Transverse colon (tissue), 4 donors: ENCODE measurements at regions not wholly inside any gene's neighbourhood (a gene's known extent, or its start where the extent isn't known, plus 50 kb on each side); places are given as distances from the start of the nearest gene placed in this dataset.

Experiments used
- EP300 ChIP-seq: sonication (generic); formaldehyde crosslinking; IDR thresholded peaks from one replicate; pipeline ENCODE4 v1.6.1; 2017; ENCODE audit warnings: antibody characterized with exemption, low read depth
- POLR2A ChIP-seq: fragments of 450-650 bp; IDR thresholded peaks from one replicate; pipeline ENCODE4 v1.6.1; 2016; ENCODE audit warnings: antibody characterized with exemption, mild to moderate bottlenecking, moderate library complexity
- POLR2AphosphoS5 ChIP-seq, 3 donors: sonication (generic); formaldehyde crosslinking; IDR thresholded peaks; one replicate each; pipeline ENCODE4 v1.6.1; 2016; ENCODE audit warnings: antibody characterized with exemption in 3 of 3
- TF ChIP-seq, protein P1 (sequence below), 5 experiments: fragments of 200-600 bp in 3 of 5; fragments of 450-650 bp in 2 of 5; sonication (generic) in 3 of 5; IDR thresholded peaks; 1 replicate in 2 of 5; 2 replicates in 3 of 5; pipeline ENCODE4 v1.5.1; 2016 to 2017; ENCODE audit warnings: antibody characterized with exemption in 5 of 5, inconsistent platforms in 3 of 5, mild to moderate bottlenecking in 2 of 5, moderate library complexity in 1 of 5

GRCh38 chr20:61163031-61163430 is 89.0 kb upstream of the CDH4 start:
- TF ChIP-seq POLR2A = no peak
- TF ChIP-seq, protein P1, sequence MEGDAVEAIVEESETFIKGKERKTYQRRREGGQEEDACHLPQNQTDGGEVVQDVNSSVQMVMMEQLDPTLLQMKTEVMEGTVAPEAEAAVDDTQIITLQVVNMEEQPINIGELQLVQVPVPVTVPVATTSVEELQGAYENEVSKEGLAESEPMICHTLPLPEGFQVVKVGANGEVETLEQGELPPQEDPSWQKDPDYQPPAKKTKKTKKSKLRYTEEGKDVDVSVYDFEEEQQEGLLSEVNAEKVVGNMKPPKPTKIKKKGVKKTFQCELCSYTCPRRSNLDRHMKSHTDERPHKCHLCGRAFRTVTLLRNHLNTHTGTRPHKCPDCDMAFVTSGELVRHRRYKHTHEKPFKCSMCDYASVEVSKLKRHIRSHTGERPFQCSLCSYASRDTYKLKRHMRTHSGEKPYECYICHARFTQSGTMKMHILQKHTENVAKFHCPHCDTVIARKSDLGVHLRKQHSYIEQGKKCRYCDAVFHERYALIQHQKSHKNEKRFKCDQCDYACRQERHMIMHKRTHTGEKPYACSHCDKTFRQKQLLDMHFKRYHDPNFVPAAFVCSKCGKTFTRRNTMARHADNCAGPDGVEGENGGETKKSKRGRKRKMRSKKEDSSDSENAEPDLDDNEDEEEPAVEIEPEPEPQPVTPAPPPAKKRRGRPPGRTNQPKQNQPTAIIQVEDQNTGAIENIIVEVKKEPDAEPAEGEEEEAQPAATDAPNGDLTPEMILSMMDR (IDR thresholded peaks at IDR 0.05) = no peak
- TF ChIP-seq EP300 = no peak
- TF ChIP-seq POLR2AphosphoS5 (IDR thresholded peaks at IDR 0.05) = no peak
